ENCODE measurements at regions not wholly inside any gene's neighbourhood (a gene's known extent, or its start where the extent isn't known, plus 50 kb on each side); places are given as distances from the start of the nearest gene placed in this dataset.

GRCh38 chr11:109877043-109877442 is 216.1 kb upstream of the ZC3H12C start:
- in situ Hi-C loops (cut with MboI; ENCODE audit: low pct_unique_long_range_greater_than_20kb, low sequenced_read_pairs, unreplicated experiment) = no loop called here
- no peak for TF ChIP-seq CTCF (IDR thresholded peaks at IDR 0.05; ENCODE audit: extremely low read depth, insufficient read depth, missing control alignments)
- DNase-seq (ENCODE audit: low spot score) = no peak

- no peak for TF ChIP-seq CTCF (IDR thresholded peaks at IDR 0.05; ENCODE audit: extremely low read depth, insufficient read depth, missing control alignments)
- DNase-seq (ENCODE audit: low spot score) = no peak
- in situ Hi-C loops (cut with MboI; ENCODE audit: low pct_unique_long_range_greater_than_20kb, low sequenced_read_pairs, unreplicated experiment) = no loop called here
Measured at GRCh38 chr11:109884501-109884900, 208.7 kb upstream of the ZC3H12C start.

- DNase-seq (ENCODE audit: low spot score) = no peak
- no peak for TF ChIP-seq CTCF (IDR thresholded peaks at IDR 0.05; ENCODE audit: extremely low read depth, insufficient read depth, missing control alignments)
- in situ Hi-C loops (cut with MboI; ENCODE audit: low pct_unique_long_range_greater_than_20kb, low sequenced_read_pairs, unreplicated experiment) = no loop called here
Measured at GRCh38 chr11:109885006-109885405, 208.2 kb upstream of the ZC3H12C start.

- no peak for TF ChIP-seq CTCF (IDR thresholded peaks at IDR 0.05; ENCODE audit: extremely low read depth, insufficient read depth, missing control alignments)
- in situ Hi-C loops (cut with MboI; ENCODE audit: low pct_unique_long_range_greater_than_20kb, low sequenced_read_pairs, unreplicated experiment) = no loop called here
- DNase-seq (ENCODE audit: low spot score) = no peak
Measured at GRCh38 chr11:109892321-109892794, 200.8 kb upstream of the ZC3H12C start.

GRCh38 chr11:109894242-109894641 is 198.9 kb upstream of the ZC3H12C start:
- TF ChIP-seq CTCF (IDR thresholded peaks at IDR 0.05; ENCODE audit: extremely low read depth, insufficient read depth, missing control alignments) = no peak
- no peak for DNase-seq (ENCODE audit: low spot score)
- in situ Hi-C loops (cut with MboI; ENCODE audit: low pct_unique_long_range_greater_than_20kb, low sequenced_read_pairs, unreplicated experiment) = no loop called here

- TF ChIP-seq CTCF (IDR thresholded peaks at IDR 0.05; ENCODE audit: extremely low read depth, insufficient read depth, missing control alignments) = no peak
- in situ Hi-C loops (cut with MboI; ENCODE audit: low pct_unique_long_range_greater_than_20kb, low sequenced_read_pairs, unreplicated experiment) = no loop called here
- no peak for DNase-seq (ENCODE audit: low spot score)
Measured at GRCh38 chr11:109898592-109898991, 194.6 kb upstream of the ZC3H12C start.

Measured in GM13977 (cell line).